Psoas muscle (tissue), 7 donors: ENCODE measurements at regions not wholly inside any gene's neighbourhood (a gene's known extent, or its start where the extent isn't known, plus 50 kb on each side); places are given as distances from the start of the nearest gene placed in this dataset.

Experiments
- ATAC-seq, 4 donors: fragments of 200-7000 bp; cut with Tn5 transposase; one replicate each; pipeline ENCODE4 v1.9.1; 2020; ENCODE audit warnings: moderate library complexity in 3 of 4, mild to moderate bottlenecking in 2 of 4
- DNase-seq, 2 donors: peaks; one replicate each; pipeline ENCODE4 v3.0.0-alpha.2; 2020
- H3K27ac ChIP-seq: fragments of 200-600 bp; one replicate; pipeline ENCODE4 v1.8.0; 2022
- H3K27me3 ChIP-seq, 3 donors: fragments of 200-600 bp in 1 of 3; one replicate each; pipeline versions ENCODE4 v1.6.1 to v1.8.0; 2013 to 2022; ENCODE audit warnings: low read length in 2 of 3, mild to moderate bottlenecking in 2 of 3, moderate library complexity in 1 of 3; ENCODE audit not compliant: insufficient read depth in 3 of 3
- H3K36me3 ChIP-seq, 2 donors: fragments of 200-600 bp in 1 of 2; one replicate each; pipeline versions ENCODE4 v1.6.1 to v1.8.0; 2013 to 2022; ENCODE audit warnings: low read depth in 1 of 2, mild to moderate bottlenecking in 1 of 2, moderate library complexity in 1 of 2; ENCODE audit not compliant: insufficient read depth in 1 of 2
- H3K4me1 ChIP-seq: fragments of 200-600 bp; one replicate; pipeline ENCODE4 v1.8.0; 2022
- H3K4me3 ChIP-seq: fragments of 200-600 bp; one replicate; pipeline ENCODE4 v1.8.0; 2022; ENCODE audit warnings: mild to moderate bottlenecking
- H3K9me3 ChIP-seq: fragments of 200-600 bp; one replicate; pipeline ENCODE4 v1.8.0; 2022
- CTCF ChIP-seq: fragments of 200-600 bp; IDR thresholded peaks from one replicate; pipeline ENCODE4 v1.8.0; 2022; ENCODE audit warnings: antibody characterized with exemption
- WGBS, 3 donors: extraction: QIAGEN DNeasy Blood & Tissue Kit; methylation state at CpG; one replicate each; pipeline versions ENCODE4 v1.1.6 to v1.1.7; 2013; 5-methylcytosine and 5-hydroxymethylcytosine counted together
- intact Hi-C, 2 donors: fragments of 100-400 bp; cut with DNase I; formaldehyde crosslinking; loops; one replicate each; pipeline versions ENCODE4 v1.11.0 to v1.14.2; 2022
- donor health status: healthy with polysubstance abuse.
- donor health status: DM: no; HTN: no; CAD: no; lungs with moderate emphysema.
- donor health status: Bipolar disorder and iron deficiency.
- donor health status: healthy.
- donor health status: DM: yes; HTN: yes; CAD: no.
- donor health status: DM: no; HTN: no; CAD: no.
- donor health status: DM: yes; HTN: yes; CAD: no.

GRCh38 chr6:103783329-103783728, 1076.4 kb downstream of the HACE1 start:
- intact Hi-C loops: no loop called here
- Histone ChIP-seq H3K4me1 (no peaks in the 10 kb centered on the region), H3K9me3 (no peaks in the 10 kb centered on the region), H3K4me3 (no peak overlapping the region), H3K27ac (no peak overlapping the region), H3K36me3 (no peaks in the 10 kb centered on the region), H3K27me3 (no peaks in the 10 kb centered on the region)
- no peak for TF ChIP-seq CTCF
- ATAC-seq (no peak), DNase-seq (no peak)
- 12 to 18% (median 13%) methylated on average over 4 of the region's 4 CpGs for WGBS, 3 donors

GRCh38 chr6:103769431-103769830, 1090.3 kb downstream of the HACE1 start:
- H3K27me3 ChIP-seq: no peaks in the 10 kb centered on the region
- H3K4me3 ChIP-seq: no peak overlapping the region
- TF ChIP-seq CTCF: no peak
- H3K27ac ChIP-seq: no peak overlapping the region
- H3K36me3 ChIP-seq: no peaks in the 10 kb centered on the region
- no peaks in the 10 kb centered on the region for H3K9me3 ChIP-seq
- no peaks in the 10 kb centered on the region for H3K4me1 ChIP-seq
- 76 to 84% (median 82%) methylated on average over 1 of the region's 1 CpG for WGBS, 3 donors
- DNase-seq (no peak), ATAC-seq (no peak)
- intact Hi-C loops: no loop called here

- Histone ChIP-seq H3K9me3 (no peaks in the 10 kb centered on the region), H3K4me1 (no peaks in the 10 kb centered on the region), H3K27ac (no peak overlapping the region), H3K27me3 (no peaks in the 10 kb centered on the region), H3K4me3 (no peak overlapping the region), H3K36me3 (no peaks in the 10 kb centered on the region)
- intact Hi-C loops: no loop called here
- TF ChIP-seq CTCF: no peak
- WGBS, 3 donors: 40 to 50% (median 43%) methylated on average over 7 of the region's 7 CpGs
- ATAC-seq (no peak), DNase-seq (no peak)
These were observed 1109.1 kb downstream of the HACE1 start for GRCh38 chr6:103750603-103751002.

GRCh38 chr6:103734016-103734415, 1125.7 kb downstream of the HACE1 start:
- 87 to 92% (median 88%) methylated on average over 6 of the region's 6 CpGs for WGBS, 3 donors
- ATAC-seq: no peak
- TF ChIP-seq CTCF: no peak
- Histone ChIP-seq H3K9me3 (no peaks in the 10 kb centered on the region), H3K4me3 (no peak overlapping the region), H3K4me1 (no peaks in the 10 kb centered on the region), H3K27ac (no peak overlapping the region), H3K27me3 (no peaks in the 10 kb centered on the region), H3K36me3 (no peaks in the 10 kb centered on the region)
- DNase-seq: no peak
- intact Hi-C loops: no loop called here

GRCh38 chr6:103729658-103730057, 1130.1 kb downstream of the HACE1 start:
- H3K36me3 ChIP-seq: no peaks in the 10 kb centered on the region
- intact Hi-C loops: no loop called here
- 53 to 57% (median 57%) methylated on average over 2 of the region's 2 CpGs for WGBS, 3 donors
- H3K27ac ChIP-seq: no peak overlapping the region
- no peaks in the 10 kb centered on the region for H3K27me3 ChIP-seq
- H3K4me3 ChIP-seq: no peak overlapping the region
- DNase-seq: no peak
- H3K4me1 ChIP-seq: no peaks in the 10 kb centered on the region
- ATAC-seq: no peak
- H3K9me3 ChIP-seq: no peaks in the 10 kb centered on the region
- no peak for TF ChIP-seq CTCF
